MM.1S (cell line): ENCODE measurements at regions not wholly inside any gene's neighbourhood (a gene's known extent, or its start where the extent isn't known, plus 50 kb on each side); places are given as distances from the start of the nearest gene placed in this dataset.

Experiments used
- CTCF ChIP-seq: fragments of 300-600 bp; sonication (generic); IDR thresholded peaks from 2 replicates; pipeline ENCODE4 v1.5.1; 2016; ENCODE audit warnings: antibody characterized with exemption, low read length, mixed read lengths
- EZH2 ChIP-seq: fragments of 300-600 bp; sonication (generic); optimal IDR thresholded peaks from 2 replicates; pipeline ENCODE3; 2017; ENCODE audit warnings: low read depth, mild to moderate bottlenecking, antibody characterized with exemption, low read length, mixed read lengths
- EZH2phosphoT487 ChIP-seq: fragments of 300-600 bp; sonication (generic); IDR thresholded peaks from 2 replicates; pipeline ENCODE4 v1.6.1; 2018; ENCODE audit warnings: antibody characterized with exemption, low read length

GRCh38 chr11:71084306-71085012, 167.9 kb downstream of the SHANK2 start:
- TF ChIP-seq EZH2 (no peak), CTCF (no peak), EZH2phosphoT487 (no peak)
